HCT116 (cell line): ENCODE measurements at regions not wholly inside any gene's neighbourhood (a gene's known extent, or its start where the extent isn't known, plus 50 kb on each side); places are given as distances from the start of the nearest gene placed in this dataset.

Experiments used
- ATAC-seq: fragments of 200-7000 bp; cut with Tn5 transposase; 2 replicates; pipeline ENCODE4 v1.9.1; 2020; ENCODE audit warnings: mild to moderate bottlenecking, moderate library complexity
- BruUV-seq: library from RNA; stranded (reverse); fragments of 400-500 nt; replicated peaks from 2 replicates; lab custom pipeline; 2021; lab: Mats Ljungman, UMichigan
- CTCF ChIA-PET: fragments of 300-600 bp; sonication (Branson Sonifier 250); formaldehyde crosslinking; loops from one replicate; lab custom pipeline; 2021; ENCODE audit warnings: antibody characterized with exemption; lab: Charles Lee
- POLR2A ChIA-PET: fragments of 300-600, 350-600 bp; sonication (Branson Sonifier 250); formaldehyde crosslinking; loops from one replicate; lab custom pipeline; 2021; ENCODE audit warnings: antibody characterized with exemption; lab: Charles Lee
- RAD21 ChIA-PET, 2 experiments: fragments of 300-600 bp; sonication (Branson Sonifier 250); formaldehyde crosslinking; loops; one replicate each; lab custom pipeline; 2023; ENCODE audit warnings: low total read pairs in 2 of 2; ENCODE audit not compliant: uncharacterized antibody in 2 of 2, unreplicated experiment in 2 of 2, low non-redundant PET in 1 of 2; lab: Charles Lee
- DNase-seq: peaks from one replicate; pipeline ENCODE4 v3.0.0-alpha.2; 2010; ENCODE audit warnings: low read depth, low spot score
- H2AFZ ChIP-seq: fragments of 200-600 bp; shearing (Covaris generic), sonication (generic); 2 replicates; pipeline ENCODE4 v1.6.1; 2017; ENCODE audit warnings: low read depth, mixed run types, mixed read lengths, antibody characterized with exemption, low read length; ENCODE audit not compliant: poor library complexity, severe bottlenecking
- H3K27ac ChIP-seq: 2 replicates; pipeline ENCODE4 v1.5.1; 2012; ENCODE audit warnings: low read depth, low read length
- H3K27me3 ChIP-seq: fragments of 200-600 bp; sonication (generic); 2 replicates; pipeline ENCODE4 v1.6.1; 2016; ENCODE audit warnings: mixed run types, low read length, mixed read lengths; ENCODE audit not compliant: insufficient read depth
- H3K36me3 ChIP-seq, 2 experiments: fragments of 200-500 bp in 1 of 2; fragments of 200-600 bp in 1 of 2; sonication (Bioruptor generic) in 1 of 2; sonication (generic) in 1 of 2; 2 replicates each; pipeline versions ENCODE4 v1.5.1 to v1.6.1; 2014 to 2016; ENCODE audit warnings: low read length in 2 of 2, inconsistent platforms in 1 of 2, mixed read lengths in 1 of 2, mixed run types in 1 of 2; ENCODE audit not compliant: insufficient read depth in 2 of 2, control insufficient read depth in 1 of 2
- H3K4me1 ChIP-seq, 2 experiments: fragments of 200-600 bp in 1 of 2; sonication (generic) in 1 of 2; 2 replicates each; pipeline versions ENCODE4 v1.5.1 to v1.6.1; 2012 to 2017; ENCODE audit warnings: low read length in 2 of 2, inconsistent platforms in 1 of 2, mild to moderate bottlenecking in 1 of 2, mixed read lengths in 1 of 2, mixed run types in 1 of 2, moderate library complexity in 1 of 2; ENCODE audit not compliant: insufficient read depth in 2 of 2, control insufficient read depth in 1 of 2
- H3K4me2 ChIP-seq: fragments of 200-600 bp; sonication (generic); 2 replicates; pipeline ENCODE4 v1.6.1; 2017; ENCODE audit warnings: mixed run types, low read length, mixed read lengths
- H3K4me3 ChIP-seq, 2 experiments: fragments of 200-600 bp in 1 of 2; sonication (generic) in 1 of 2; replicated peaks in 1 of 2; 2 replicates each; pipeline ENCODE4 v1.5.1; 2011 to 2016; ENCODE audit warnings: low read length in 2 of 2, control low read depth in 1 of 2, low read depth in 1 of 2, mild to moderate bottlenecking in 1 of 2, mixed read lengths in 1 of 2, mixed run types in 1 of 2
- H3K79me2 ChIP-seq: fragments of 200-600 bp; sonication (generic); 2 replicates; pipeline ENCODE4 v1.6.1; 2017; ENCODE audit warnings: mild to moderate bottlenecking, mixed run types, low read length, moderate library complexity, mixed read lengths; ENCODE audit not compliant: insufficient read depth
- H3K9ac ChIP-seq: fragments of 200-600 bp; sonication (generic); 2 replicates; pipeline ENCODE4 v1.6.1; 2016; ENCODE audit warnings: low read length, mixed read lengths
- H3K9me2 ChIP-seq: fragments of 200-600 bp; sonication (generic), shearing (Covaris generic); 2 replicates; pipeline ENCODE4 v1.6.1; 2017; ENCODE audit warnings: mixed run types, mild to moderate bottlenecking, moderate library complexity; ENCODE audit not compliant: insufficient read depth
- H3K9me3 ChIP-seq, 2 experiments: fragments of 200-500 bp in 1 of 2; fragments of 200-600 bp in 1 of 2; sonication (Bioruptor generic) in 1 of 2; sonication (generic) in 1 of 2; 2 replicates each; pipeline ENCODE4 v1.6.1; 2014 to 2017; ENCODE audit warnings: low read length in 2 of 2, mixed read lengths in 2 of 2, inconsistent platforms in 1 of 2, low read depth in 1 of 2, mild to moderate bottlenecking in 1 of 2, mixed run types in 1 of 2, moderate library complexity in 1 of 2; ENCODE audit not compliant: control insufficient read depth in 1 of 2, insufficient read depth in 1 of 2
- H4K20me1 ChIP-seq: fragments of 200-600 bp; sonication (generic), shearing (Covaris generic); 2 replicates; pipeline ENCODE4 v1.6.1; 2017; ENCODE audit warnings: mixed run types, mild to moderate bottlenecking, moderate library complexity; ENCODE audit not compliant: insufficient read depth
- ATF3 ChIP-seq: IDR thresholded peaks from 2 replicates; pipeline ENCODE4 v1.6.1; 2012
- CBX3 ChIP-seq: IDR thresholded peaks from 2 replicates; pipeline ENCODE4 v1.6.1; 2012; ENCODE audit warnings: low read depth
- CEBPB ChIP-seq: IDR thresholded peaks from 2 replicates; pipeline ENCODE4 v1.6.1; 2012; ENCODE audit warnings: low read depth
- CTCF ChIP-seq, 3 experiments: fragments of 200-600 bp in 1 of 3; sonication (generic) in 1 of 3; IDR thresholded peaks in 2 of 3; conservative IDR thresholded peaks in 1 of 3; 2 replicates each; pipeline ENCODE4 v1.5.1; 2012 to 2017; ENCODE audit warnings: low read depth in 2 of 3, low read length in 2 of 3, antibody characterized with exemption in 1 of 3, borderline replicate concordance in 1 of 3, control low read depth in 1 of 3, mild to moderate bottlenecking in 1 of 3, mixed read lengths in 1 of 3, mixed run types in 1 of 3, moderate library complexity in 1 of 3; ENCODE audit not compliant: insufficient read depth in 1 of 3
- EGR1 ChIP-seq: IDR thresholded peaks from 2 replicates; pipeline ENCODE4 v1.6.1; 2012; ENCODE audit warnings: low read depth
- ELF1 ChIP-seq: IDR thresholded peaks from 2 replicates; pipeline ENCODE4 v1.6.1; 2012; ENCODE audit warnings: low read depth, borderline replicate concordance
- EZH2phosphoT487 ChIP-seq: fragments of 200-600 bp; IDR thresholded peaks from 2 replicates; pipeline ENCODE4 v1.6.1; 2018; ENCODE audit warnings: antibody characterized with exemption, borderline replicate concordance
- JUND ChIP-seq: IDR thresholded peaks from 2 replicates; pipeline ENCODE4 v1.6.1; 2012
- MAX ChIP-seq: IDR thresholded peaks from 2 replicates; pipeline ENCODE4 v1.6.1; 2012
- POLR2A ChIP-seq: IDR thresholded peaks from 2 replicates; pipeline ENCODE4 v1.7.0; 2011; ENCODE audit warnings: borderline replicate concordance; ENCODE audit not compliant: insufficient read depth, insufficient read length; ENCODE audit errors: extremely low read depth
- POLR2AphosphoS5 ChIP-seq: IDR thresholded peaks from 2 replicates; pipeline ENCODE4 v1.6.1; 2011; ENCODE audit warnings: mild to moderate bottlenecking, low read depth, low read length, moderate library complexity
- RAD21 ChIP-seq: IDR thresholded peaks from 2 replicates; pipeline ENCODE4 v1.6.1; 2012; ENCODE audit warnings: low read depth, mild to moderate bottlenecking
- REST ChIP-seq: IDR thresholded peaks from 2 replicates; pipeline ENCODE4 v1.6.1; 2012; ENCODE audit warnings: low read depth
- SP1 ChIP-seq: IDR thresholded peaks from 2 replicates; pipeline ENCODE4 v1.6.1; 2012; ENCODE audit warnings: low read depth
- SRF ChIP-seq: IDR thresholded peaks from 2 replicates; pipeline ENCODE4 v1.6.1; 2012; ENCODE audit warnings: low read depth
- TCF7L2 ChIP-seq: IDR thresholded peaks from 2 replicates; pipeline ENCODE4 v1.7.0; 2011; ENCODE audit warnings: borderline replicate concordance, inconsistent platforms; ENCODE audit not compliant: insufficient read depth, insufficient read length; ENCODE audit errors: extremely low read depth
- YY1 ChIP-seq: IDR thresholded peaks from 2 replicates; pipeline ENCODE4 v1.6.1; 2011; ENCODE audit warnings: low read length, low read depth, moderate library complexity, mild to moderate bottlenecking; ENCODE audit not compliant: insufficient replicate concordance; ENCODE audit errors: extremely low read depth
- ZBTB33 ChIP-seq: IDR thresholded peaks from 2 replicates; pipeline ENCODE4 v1.6.1; 2011; ENCODE audit warnings: mild to moderate bottlenecking, low read length, moderate library complexity; ENCODE audit not compliant: insufficient replicate concordance; ENCODE audit errors: extremely low read depth
- intact Hi-C: fragments of 100-400 bp; cut with micrococcal nuclease; formaldehyde crosslinking; loops from 2 replicates; pipeline ENCODE4 v1.10.0; 2022

- TF ChIP-seq CBX3 (no peak), POLR2AphosphoS5 (no peak), EZH2phosphoT487 (no peak)
Observed at GRCh38 chr6:133129556-133129955, 111.6 kb upstream of the EYA4 start (continued).

- no peaks in the 10 kb centered on the region for H3K27me3 ChIP-seq
- POLR2A ChIA-PET = no interaction called here
- BruUV-seq = no TSS peak
- TF ChIP-seq SP1 (peak; percentile 72), EGR1 (no peak), EZH2phosphoT487 (no peak), CTCF (IDR thresholded peaks at IDR 0.05 in 2 of 3, conservative IDR thresholded peaks at IDR 0.05 in 1 of 3; ENCODE audit: borderline replicate concordance in 1 of 3, insufficient read depth in 1 of 3, low read depth in 2 of 3, low read length in 2 of 3) (peak in 2 of 3 experiments; percentile 28 to 34; a peak in 3 of 6 replicates), REST (no peak), ZBTB33 (no peak), SRF (0 out of 2 replicates have a peak, but pooled peaks have one; percentile 18), YY1 (no peak), POLR2A (no peak), ATF3 (no peak), RAD21 (peak; percentile 45), CEBPB (no peak), POLR2AphosphoS5 (no peak; the same call in 1 of the 2 replicates), MAX (peak; percentile 73), TCF7L2 (peak; percentile 38), ELF1 (no peak), CBX3 (peak; percentile 62; the same call in 1 of the 2 replicates), JUND (peak; percentile 70)
Observed at GRCh38 chr6:133130863-133131262, 110.3 kb upstream of the EYA4 start.

More at GRCh38 chr6:133130863-133131262, 110.3 kb upstream of the EYA4 start:
- H3K36me3 ChIP-seq = no peaks in the 10 kb centered on the region
- H3K4me1 ChIP-seq = peaks cover 14 to 29% of the 10 kb centered on the region in 2 experiments
- peak; percentile 98 for ATAC-seq
- no peaks in the 10 kb centered on the region for H3K9me3 ChIP-seq
- H3K4me2 ChIP-seq = peak overlapping the region; percentile 55
- H4K20me1 ChIP-seq = no peaks in the 10 kb centered on the region
- H3K9me2 ChIP-seq = no peaks in the 10 kb centered on the region
- ChIA-PET CTCF (no interaction called here), RAD21 (no interaction called here)
- peak overlapping the region; percentile 39 for H2AFZ ChIP-seq
- no peak overlapping the region for H3K4me3 ChIP-seq
- intact Hi-C loops = no loop called here
- no peaks in the 10 kb centered on the region for H3K79me2 ChIP-seq
- peak; percentile 81 for DNase-seq
- peak overlapping the region; percentile 47 for H3K27ac ChIP-seq
- H3K9ac ChIP-seq = 0 out of 2 replicates have a peak overlapping the region, but pooled peaks have one; percentile 21
